ENCODE measurements at regions not wholly inside any gene's neighbourhood (a gene's known extent, or its start where the extent isn't known, plus 50 kb on each side); places are given as distances from the start of the nearest gene placed in this dataset.
"Not testable (repeated sequence)": the region's sequence is repeated elsewhere in the genome, so short reads cannot be mapped to it uniquely, and the experiment has no call there.

- intact Hi-C loops (cut with DNase I): no loop called here
- DNase-seq: no peak
Observed at GRCh38 chr6:169087443-169088041, 166.1 kb downstream of the THBS2 start.

GRCh38 chr6:169086616-169087015 lies 167.0 kb downstream of the THBS2 start:
- DNase-seq; intact Hi-C loops (cut with DNase I): not testable (repeated sequence)

- intact Hi-C loops (cut with DNase I): no loop called here
Observed at GRCh38 chr6:169086020-169086419, 167.6 kb downstream of the THBS2 start.

GRCh38 chr6:169085466-169085865 lies 168.2 kb downstream of the THBS2 start:
- DNase-seq: no peak
- intact Hi-C loops (cut with DNase I): no loop called here

More at GRCh38 chr6:169086020-169086419, 167.6 kb downstream of the THBS2 start:
- DNase-seq: no peak

GRCh38 chr6:169084557-169084956 lies 169.1 kb downstream of the THBS2 start:
- intact Hi-C loops (cut with DNase I); DNase-seq: not testable (repeated sequence)

- no peak for DNase-seq
- intact Hi-C loops (cut with DNase I): no loop called here
Observed at GRCh38 chr6:169084067-169084466, 169.6 kb downstream of the THBS2 start.

GRCh38 chr6:169083508-169083874 lies 170.2 kb downstream of the THBS2 start:
- DNase-seq: no peak
- intact Hi-C loops (cut with DNase I): no loop called here

GRCh38 chr6:169082817-169083507 lies 170.7 kb downstream of the THBS2 start:
- no peak for DNase-seq
- intact Hi-C loops (cut with DNase I): no loop called here

- intact Hi-C loops (cut with DNase I): no loop called here
- DNase-seq: no peak
Observed at GRCh38 chr6:169082093-169082492, 171.6 kb downstream of the THBS2 start.

- intact Hi-C loops (cut with DNase I): no loop called here
- no peak for DNase-seq
Observed at GRCh38 chr6:169081248-169081647, 172.4 kb downstream of the THBS2 start.

- no peak for DNase-seq
- intact Hi-C loops (cut with DNase I): no loop called here
Observed at GRCh38 chr6:169079650-169080049, 174.0 kb downstream of the THBS2 start.

- no peak for DNase-seq
- intact Hi-C loops (cut with DNase I): no loop called here
Observed at GRCh38 chr6:169078399-169079145, 175.1 kb downstream of the THBS2 start.

- DNase-seq: no peak
- intact Hi-C loops (cut with DNase I): no loop called here
Observed at GRCh38 chr6:169075915-169076654, 177.6 kb downstream of the THBS2 start.

GRCh38 chr6:169075211-169075914 lies 178.3 kb downstream of the THBS2 start:
- intact Hi-C loops (cut with DNase I): no loop called here
- DNase-seq: no peak

GRCh38 chr6:169074526-169074925 lies 179.1 kb downstream of the THBS2 start:
- intact Hi-C loops (cut with DNase I): no loop called here
- no peak for DNase-seq

- intact Hi-C loops (cut with DNase I): no loop called here
Observed at GRCh38 chr6:169073311-169073710, 180.3 kb downstream of the THBS2 start.

GRCh38 chr6:169072127-169073042 lies 181.3 kb downstream of the THBS2 start:
- intact Hi-C loops (cut with DNase I): no loop called here
- no peak for DNase-seq

More at GRCh38 chr6:169073311-169073710, 180.3 kb downstream of the THBS2 start:
- DNase-seq: no peak

- intact Hi-C loops (cut with DNase I): no loop called here
- no peak for DNase-seq
Observed at GRCh38 chr6:169071394-169071793, 182.3 kb downstream of the THBS2 start.
